ENCODE measurements at regions not wholly inside any gene's neighbourhood (a gene's known extent, or its start where the extent isn't known, plus 50 kb on each side); places are given as distances from the start of the nearest gene placed in this dataset.

GRCh38 chr3:20343790-20344189, 157.8 kb upstream of the SGO1 start:
- Histone ChIP-seq H3K27me3 (ENCODE audit: insufficient read depth, low read length) (no peaks in the 10 kb centered on the region), H3K9ac (ENCODE audit: low read length) (no peak overlapping the region), H3K9me3 (ENCODE audit: control insufficient read depth in 1 of 2, insufficient read depth in 1 of 2, low read depth in 1 of 2, low read length in 2 of 2) (no peaks in the 10 kb centered on the region), H3K36me3 (ENCODE audit: control insufficient read depth in 1 of 2, insufficient read depth in 2 of 2, low read length in 2 of 2) (no peaks in the 10 kb centered on the region), H3K79me2 (ENCODE audit: insufficient read depth, low read length) (no peaks in the 10 kb centered on the region), H3K9me2 (ENCODE audit: insufficient read depth) (no peaks in the 10 kb centered on the region), H3K4me2 (ENCODE audit: low read length) (no peak overlapping the region), H4K20me1 (ENCODE audit: insufficient read depth) (no peaks in the 10 kb centered on the region), H3K4me1 (ENCODE audit: control insufficient read depth in 1 of 2, insufficient read depth in 2 of 2, low read length in 2 of 2) (no peaks in the 10 kb centered on the region), H3K4me3 (replicated peaks in 1 of 2; ENCODE audit: low read depth in 1 of 2, low read length in 2 of 2) (no peak overlapping the region), H2AFZ (ENCODE audit: low read depth, low read length, poor library complexity, severe bottlenecking) (no peak overlapping the region), H3K27ac (ENCODE audit: low read depth, low read length) (no peak overlapping the region)
- POLR2A ChIA-PET, result no interaction called here
- ATAC-seq (no peak), DNase-seq (ENCODE audit: low read depth, low spot score) (no peak)
- BruUV-seq (replicated peaks), result no TSS peak
- CTCF ChIA-PET, result no interaction called here
- intact Hi-C loops (cut with micrococcal nuclease), result no loop called here
- TF ChIP-seq EZH2phosphoT487 (IDR thresholded peaks at IDR 0.05; ENCODE audit: borderline replicate concordance) (no peak), CBX3 (IDR thresholded peaks at IDR 0.05; ENCODE audit: low read depth) (no peak), ZFX (IDR thresholded peaks at IDR 0.05) (no peak), POLR2A (IDR thresholded peaks at IDR 0.05; ENCODE audit: borderline replicate concordance, extremely low read depth, insufficient read depth, insufficient read length) (no peak), ATF3 (IDR thresholded peaks at IDR 0.05) (no peak), ELF1 (IDR thresholded peaks at IDR 0.05; ENCODE audit: borderline replicate concordance, low read depth) (no peak), SP1 (IDR thresholded peaks at IDR 0.05; ENCODE audit: low read depth) (no peak), POLR2AphosphoS5 (IDR thresholded peaks at IDR 0.05; ENCODE audit: low read depth, low read length) (no peak), ZNF274 (IDR thresholded peaks at IDR 0.05; ENCODE audit: low read depth, low read length) (no peak), YY1 (IDR thresholded peaks at IDR 0.05; ENCODE audit: extremely low read depth, insufficient replicate concordance, low read depth, low read length) (no peak), CTCF (IDR thresholded peaks at IDR 0.05 in 2 of 3, conservative IDR thresholded peaks at IDR 0.05 in 1 of 3; ENCODE audit: borderline replicate concordance in 1 of 3, insufficient read depth in 1 of 3, low read depth in 2 of 3, low read length in 2 of 3) (no peak), SRF (IDR thresholded peaks at IDR 0.05; ENCODE audit: low read depth) (no peak), TCF7L2 (IDR thresholded peaks at IDR 0.05; ENCODE audit: borderline replicate concordance, extremely low read depth, insufficient read depth, insufficient read length) (no peak)
- TF ChIP-seq, protein P1, sequence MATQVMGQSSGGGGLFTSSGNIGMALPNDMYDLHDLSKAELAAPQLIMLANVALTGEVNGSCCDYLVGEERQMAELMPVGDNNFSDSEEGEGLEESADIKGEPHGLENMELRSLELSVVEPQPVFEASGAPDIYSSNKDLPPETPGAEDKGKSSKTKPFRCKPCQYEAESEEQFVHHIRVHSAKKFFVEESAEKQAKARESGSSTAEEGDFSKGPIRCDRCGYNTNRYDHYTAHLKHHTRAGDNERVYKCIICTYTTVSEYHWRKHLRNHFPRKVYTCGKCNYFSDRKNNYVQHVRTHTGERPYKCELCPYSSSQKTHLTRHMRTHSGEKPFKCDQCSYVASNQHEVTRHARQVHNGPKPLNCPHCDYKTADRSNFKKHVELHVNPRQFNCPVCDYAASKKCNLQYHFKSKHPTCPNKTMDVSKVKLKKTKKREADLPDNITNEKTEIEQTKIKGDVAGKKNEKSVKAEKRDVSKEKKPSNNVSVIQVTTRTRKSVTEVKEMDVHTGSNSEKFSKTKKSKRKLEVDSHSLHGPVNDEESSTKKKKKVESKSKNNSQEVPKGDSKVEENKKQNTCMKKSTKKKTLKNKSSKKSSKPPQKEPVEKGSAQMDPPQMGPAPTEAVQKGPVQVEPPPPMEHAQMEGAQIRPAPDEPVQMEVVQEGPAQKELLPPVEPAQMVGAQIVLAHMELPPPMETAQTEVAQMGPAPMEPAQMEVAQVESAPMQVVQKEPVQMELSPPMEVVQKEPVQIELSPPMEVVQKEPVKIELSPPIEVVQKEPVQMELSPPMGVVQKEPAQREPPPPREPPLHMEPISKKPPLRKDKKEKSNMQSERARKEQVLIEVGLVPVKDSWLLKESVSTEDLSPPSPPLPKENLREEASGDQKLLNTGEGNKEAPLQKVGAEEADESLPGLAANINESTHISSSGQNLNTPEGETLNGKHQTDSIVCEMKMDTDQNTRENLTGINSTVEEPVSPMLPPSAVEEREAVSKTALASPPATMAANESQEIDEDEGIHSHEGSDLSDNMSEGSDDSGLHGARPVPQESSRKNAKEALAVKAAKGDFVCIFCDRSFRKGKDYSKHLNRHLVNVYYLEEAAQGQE (IDR thresholded peaks at IDR 0.05; ENCODE audit: low read depth), result no peak
- RAD21 ChIA-PET (ENCODE audit: low non-redundant PET in 1 of 2, low total read pairs in 2 of 2, uncharacterized antibody in 2 of 2, unreplicated experiment in 2 of 2), result no interaction called here

Data from HCT116 (cell line).